ENCODE measurements at regions not wholly inside any gene's neighbourhood (a gene's known extent, or its start where the extent isn't known, plus 50 kb on each side); places are given as distances from the start of the nearest gene placed in this dataset.

- no peak for TF ChIP-seq YY1 (IDR thresholded peaks at IDR 0.05; ENCODE audit: low read depth)
- TF ChIP-seq EP300 (IDR thresholded peaks at IDR 0.05; ENCODE audit: borderline replicate concordance), result no peak
- TF ChIP-seq TEAD4 (IDR thresholded peaks at IDR 0.05), result no peak
- TF ChIP-seq TAF1 (IDR thresholded peaks at IDR 0.05; ENCODE audit: low read depth), result no peak
- TF ChIP-seq, protein P1, sequence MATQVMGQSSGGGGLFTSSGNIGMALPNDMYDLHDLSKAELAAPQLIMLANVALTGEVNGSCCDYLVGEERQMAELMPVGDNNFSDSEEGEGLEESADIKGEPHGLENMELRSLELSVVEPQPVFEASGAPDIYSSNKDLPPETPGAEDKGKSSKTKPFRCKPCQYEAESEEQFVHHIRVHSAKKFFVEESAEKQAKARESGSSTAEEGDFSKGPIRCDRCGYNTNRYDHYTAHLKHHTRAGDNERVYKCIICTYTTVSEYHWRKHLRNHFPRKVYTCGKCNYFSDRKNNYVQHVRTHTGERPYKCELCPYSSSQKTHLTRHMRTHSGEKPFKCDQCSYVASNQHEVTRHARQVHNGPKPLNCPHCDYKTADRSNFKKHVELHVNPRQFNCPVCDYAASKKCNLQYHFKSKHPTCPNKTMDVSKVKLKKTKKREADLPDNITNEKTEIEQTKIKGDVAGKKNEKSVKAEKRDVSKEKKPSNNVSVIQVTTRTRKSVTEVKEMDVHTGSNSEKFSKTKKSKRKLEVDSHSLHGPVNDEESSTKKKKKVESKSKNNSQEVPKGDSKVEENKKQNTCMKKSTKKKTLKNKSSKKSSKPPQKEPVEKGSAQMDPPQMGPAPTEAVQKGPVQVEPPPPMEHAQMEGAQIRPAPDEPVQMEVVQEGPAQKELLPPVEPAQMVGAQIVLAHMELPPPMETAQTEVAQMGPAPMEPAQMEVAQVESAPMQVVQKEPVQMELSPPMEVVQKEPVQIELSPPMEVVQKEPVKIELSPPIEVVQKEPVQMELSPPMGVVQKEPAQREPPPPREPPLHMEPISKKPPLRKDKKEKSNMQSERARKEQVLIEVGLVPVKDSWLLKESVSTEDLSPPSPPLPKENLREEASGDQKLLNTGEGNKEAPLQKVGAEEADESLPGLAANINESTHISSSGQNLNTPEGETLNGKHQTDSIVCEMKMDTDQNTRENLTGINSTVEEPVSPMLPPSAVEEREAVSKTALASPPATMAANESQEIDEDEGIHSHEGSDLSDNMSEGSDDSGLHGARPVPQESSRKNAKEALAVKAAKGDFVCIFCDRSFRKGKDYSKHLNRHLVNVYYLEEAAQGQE (IDR thresholded peaks at IDR 0.05; ENCODE audit: low read depth), result no peak
- TF ChIP-seq, protein P2, sequence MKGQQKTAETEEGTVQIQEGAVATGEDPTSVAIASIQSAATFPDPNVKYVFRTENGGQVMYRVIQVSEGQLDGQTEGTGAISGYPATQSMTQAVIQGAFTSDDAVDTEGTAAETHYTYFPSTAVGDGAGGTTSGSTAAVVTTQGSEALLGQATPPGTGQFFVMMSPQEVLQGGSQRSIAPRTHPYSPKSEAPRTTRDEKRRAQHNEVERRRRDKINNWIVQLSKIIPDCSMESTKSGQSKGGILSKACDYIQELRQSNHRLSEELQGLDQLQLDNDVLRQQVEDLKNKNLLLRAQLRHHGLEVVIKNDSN (IDR thresholded peaks at IDR 0.05), result no peak
- TF ChIP-seq NFIC (IDR thresholded peaks at IDR 0.05), result no peak
- TF ChIP-seq EGR1 (IDR thresholded peaks at IDR 0.05), result no peak
- no peak for TF ChIP-seq RAD21 (IDR thresholded peaks at IDR 0.05; ENCODE audit: low read depth)
These were observed 955.2 kb upstream of the DIAPH2 start for GRCh38 chrX:95729401-95729800.

Data from Ishikawa (cell line).